Fibroblast of lung (primary cell): ENCODE measurements at regions not wholly inside any gene's neighbourhood (a gene's known extent, or its start where the extent isn't known, plus 50 kb on each side); places are given as distances from the start of the nearest gene placed in this dataset.

Experiments used
- EZH2 ChIP-seq: IDR thresholded peaks from 2 replicates; pipeline ENCODE4 v1.5.1; 2012; ENCODE audit warnings: low read length, control low read depth, mild to moderate bottlenecking; ENCODE audit errors: missing control alignments
- TF ChIP-seq, protein P1 (sequence below), 2 donors: IDR thresholded peaks in 1 of 2; conservative IDR thresholded peaks in 1 of 2; 1 replicate in 1 of 2; 2 replicates in 1 of 2; pipeline ENCODE4 v1.5.1; 2011 to 2012; ENCODE audit warnings: low read length in 2 of 2, control low read depth in 1 of 2, inconsistent platforms in 1 of 2, low read depth in 1 of 2, mild to moderate bottlenecking in 1 of 2

DNA sequence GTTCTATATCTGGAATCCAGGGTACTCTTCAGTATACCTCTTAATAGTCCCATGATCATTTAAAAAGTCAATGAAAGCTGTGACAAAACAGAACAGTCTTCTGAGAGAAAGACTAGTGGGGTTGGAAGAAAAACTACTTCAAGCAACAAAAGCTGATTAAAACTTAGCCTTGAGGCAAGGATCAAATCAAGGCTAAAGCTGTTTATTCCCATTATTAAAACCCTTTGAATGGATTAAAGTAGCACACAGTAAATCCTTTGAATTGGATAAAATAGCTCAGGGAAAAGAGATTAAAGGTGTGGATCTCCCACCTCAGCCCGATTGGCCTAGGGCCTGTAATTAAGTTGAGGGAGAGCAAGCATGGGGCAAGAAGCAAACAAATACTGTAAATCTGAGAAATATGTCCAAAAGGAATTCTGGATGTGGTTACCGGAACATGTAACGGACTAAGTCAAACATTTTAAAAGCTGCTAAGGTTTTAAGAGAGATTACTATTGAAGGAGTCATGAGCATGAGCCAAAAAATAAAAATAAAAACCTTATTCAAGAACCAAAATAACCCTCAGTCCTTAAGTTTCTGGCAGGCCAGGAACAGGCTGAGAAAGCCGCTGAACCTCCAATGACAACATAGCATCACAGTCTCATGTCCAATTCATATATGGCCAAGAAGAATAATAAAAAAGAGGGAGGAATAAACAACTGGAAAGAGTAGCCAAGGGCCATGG is 257.3 kb upstream of the NEIL3 start:
- TF ChIP-seq, protein P1, sequence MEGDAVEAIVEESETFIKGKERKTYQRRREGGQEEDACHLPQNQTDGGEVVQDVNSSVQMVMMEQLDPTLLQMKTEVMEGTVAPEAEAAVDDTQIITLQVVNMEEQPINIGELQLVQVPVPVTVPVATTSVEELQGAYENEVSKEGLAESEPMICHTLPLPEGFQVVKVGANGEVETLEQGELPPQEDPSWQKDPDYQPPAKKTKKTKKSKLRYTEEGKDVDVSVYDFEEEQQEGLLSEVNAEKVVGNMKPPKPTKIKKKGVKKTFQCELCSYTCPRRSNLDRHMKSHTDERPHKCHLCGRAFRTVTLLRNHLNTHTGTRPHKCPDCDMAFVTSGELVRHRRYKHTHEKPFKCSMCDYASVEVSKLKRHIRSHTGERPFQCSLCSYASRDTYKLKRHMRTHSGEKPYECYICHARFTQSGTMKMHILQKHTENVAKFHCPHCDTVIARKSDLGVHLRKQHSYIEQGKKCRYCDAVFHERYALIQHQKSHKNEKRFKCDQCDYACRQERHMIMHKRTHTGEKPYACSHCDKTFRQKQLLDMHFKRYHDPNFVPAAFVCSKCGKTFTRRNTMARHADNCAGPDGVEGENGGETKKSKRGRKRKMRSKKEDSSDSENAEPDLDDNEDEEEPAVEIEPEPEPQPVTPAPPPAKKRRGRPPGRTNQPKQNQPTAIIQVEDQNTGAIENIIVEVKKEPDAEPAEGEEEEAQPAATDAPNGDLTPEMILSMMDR (conservative IDR thresholded peaks at IDR 0.05 in 1 of 2, IDR thresholded peaks at IDR 0.05 in 1 of 2; ENCODE audit: low read depth in 1 of 2, low read length in 2 of 2), result no peak
- no peak for TF ChIP-seq EZH2
